Esophagus squamous epithelium (tissue), 4 donors: ENCODE measurements at regions not wholly inside any gene's neighbourhood (a gene's known extent, or its start where the extent isn't known, plus 50 kb on each side); places are given as distances from the start of the nearest gene placed in this dataset.

ENCODE experiments used
- CTCF ChIP-seq, 6 experiments: fragments of 450-650 bp in 4 of 6; fragments of 200-600 bp in 2 of 6; sonication (generic) in 2 of 6; IDR thresholded peaks; one replicate each; pipeline ENCODE4 v1.5.1; 2016 to 2019; ENCODE audit warnings: antibody characterized with exemption in 6 of 6, mild to moderate bottlenecking in 4 of 6, moderate library complexity in 4 of 6
- POLR2A ChIP-seq, 4 donors: fragments of 450-650 bp; IDR thresholded peaks; one replicate each; pipeline ENCODE4 v1.6.1; 2017; ENCODE audit warnings: antibody characterized with exemption in 4 of 4, mild to moderate bottlenecking in 4 of 4, moderate library complexity in 3 of 4

- TF ChIP-seq CTCF (IDR thresholded peaks at IDR 0.05) (no peak), POLR2A (IDR thresholded peaks at IDR 0.05) (no peak)
Measured at GRCh38 chr2:194718881-194719280, 938.1 kb upstream of the SLC39A10 start.
